ENCODE measurements at regions not wholly inside any gene's neighbourhood (a gene's known extent, or its start where the extent isn't known, plus 50 kb on each side); places are given as distances from the start of the nearest gene placed in this dataset.
"Not testable (repeated sequence)": the region's sequence is repeated elsewhere in the genome, so short reads cannot be mapped to it uniquely, and the experiment has no call there.

- DNase-seq = no peak
Measured at GRCh38 chrX:47302396-47302795, 68.0 kb upstream of the ZNF157 start.

GRCh38 chrX:47306471-47307023, 63.8 kb upstream of the ZNF157 start:
- DNase-seq = not testable (repeated sequence)

- peak; percentile 60 for DNase-seq
Measured at GRCh38 chrX:47311932-47312774, 58.2 kb upstream of the ZNF157 start.

- no peak for DNase-seq
Measured at GRCh38 chrX:47313056-47313455, 57.3 kb upstream of the ZNF157 start.

GRCh38 chrX:47316276-47317025, 53.9 kb upstream of the ZNF157 start:
- peak; percentile 31 for DNase-seq

Measured in right hindlimb (tissue), 1 donor.